VCaP (cell line): ENCODE measurements at regions not wholly inside any gene's neighbourhood (a gene's known extent, or its start where the extent isn't known, plus 50 kb on each side); places are given as distances from the start of the nearest gene placed in this dataset.

Experiments
- H3K27ac ChIP-seq: fragments of 450-650 bp; 2 replicates; pipeline ENCODE4 v1.5.1; 2017
- TF ChIP-seq, protein P1 (sequence below): fragments of 450-650 bp; conservative IDR thresholded peaks from 2 replicates; pipeline ENCODE4 v1.5.1; 2017; ENCODE audit warnings: mild to moderate bottlenecking, moderate library complexity

DNA sequence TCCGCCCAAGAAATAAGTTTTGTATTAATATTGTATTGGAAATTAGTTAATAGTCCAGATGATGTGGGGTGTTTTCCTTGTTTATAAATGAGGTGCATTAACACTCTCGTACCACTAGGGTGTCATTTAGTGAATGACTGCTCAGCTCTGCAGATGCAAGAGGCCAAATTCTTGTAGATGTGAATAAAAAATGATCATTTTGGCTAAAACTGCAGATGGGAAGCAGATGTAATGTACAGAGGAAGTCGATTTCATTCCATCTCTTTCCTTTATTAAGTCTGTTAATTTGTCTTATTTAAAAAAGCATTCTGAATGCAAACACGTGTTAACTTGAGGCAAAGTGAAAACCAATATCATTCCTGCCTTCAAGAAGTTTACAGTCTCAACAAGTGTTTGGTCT, 108.1 kb downstream of the DHX15 start:
- no peak overlapping the region for H3K27ac ChIP-seq
- TF ChIP-seq, protein P1, sequence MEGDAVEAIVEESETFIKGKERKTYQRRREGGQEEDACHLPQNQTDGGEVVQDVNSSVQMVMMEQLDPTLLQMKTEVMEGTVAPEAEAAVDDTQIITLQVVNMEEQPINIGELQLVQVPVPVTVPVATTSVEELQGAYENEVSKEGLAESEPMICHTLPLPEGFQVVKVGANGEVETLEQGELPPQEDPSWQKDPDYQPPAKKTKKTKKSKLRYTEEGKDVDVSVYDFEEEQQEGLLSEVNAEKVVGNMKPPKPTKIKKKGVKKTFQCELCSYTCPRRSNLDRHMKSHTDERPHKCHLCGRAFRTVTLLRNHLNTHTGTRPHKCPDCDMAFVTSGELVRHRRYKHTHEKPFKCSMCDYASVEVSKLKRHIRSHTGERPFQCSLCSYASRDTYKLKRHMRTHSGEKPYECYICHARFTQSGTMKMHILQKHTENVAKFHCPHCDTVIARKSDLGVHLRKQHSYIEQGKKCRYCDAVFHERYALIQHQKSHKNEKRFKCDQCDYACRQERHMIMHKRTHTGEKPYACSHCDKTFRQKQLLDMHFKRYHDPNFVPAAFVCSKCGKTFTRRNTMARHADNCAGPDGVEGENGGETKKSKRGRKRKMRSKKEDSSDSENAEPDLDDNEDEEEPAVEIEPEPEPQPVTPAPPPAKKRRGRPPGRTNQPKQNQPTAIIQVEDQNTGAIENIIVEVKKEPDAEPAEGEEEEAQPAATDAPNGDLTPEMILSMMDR: peak; percentile 64

DNA sequence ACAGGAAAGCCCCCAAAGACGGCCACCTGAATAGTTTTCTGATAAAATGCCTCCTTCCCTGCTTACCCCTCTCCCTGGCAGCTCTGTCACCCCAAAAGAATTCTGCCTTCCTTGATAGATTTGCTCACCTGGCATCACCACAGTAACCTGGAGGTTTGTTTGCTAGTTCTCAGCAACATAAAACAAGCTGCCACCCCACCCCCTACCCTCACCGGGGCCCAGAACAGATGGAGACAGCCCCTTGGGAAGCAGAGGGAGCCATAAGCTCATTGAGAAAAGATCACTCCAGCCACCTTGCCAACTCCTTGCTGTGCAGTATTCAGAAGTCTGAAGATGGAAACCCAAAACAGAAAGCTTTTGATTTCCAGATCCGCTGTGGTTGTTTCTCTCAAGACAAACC, 108.6 kb downstream of the DHX15 start:
- TF ChIP-seq, protein P1: no peak
- H3K27ac ChIP-seq: no peak overlapping the region

DNA sequence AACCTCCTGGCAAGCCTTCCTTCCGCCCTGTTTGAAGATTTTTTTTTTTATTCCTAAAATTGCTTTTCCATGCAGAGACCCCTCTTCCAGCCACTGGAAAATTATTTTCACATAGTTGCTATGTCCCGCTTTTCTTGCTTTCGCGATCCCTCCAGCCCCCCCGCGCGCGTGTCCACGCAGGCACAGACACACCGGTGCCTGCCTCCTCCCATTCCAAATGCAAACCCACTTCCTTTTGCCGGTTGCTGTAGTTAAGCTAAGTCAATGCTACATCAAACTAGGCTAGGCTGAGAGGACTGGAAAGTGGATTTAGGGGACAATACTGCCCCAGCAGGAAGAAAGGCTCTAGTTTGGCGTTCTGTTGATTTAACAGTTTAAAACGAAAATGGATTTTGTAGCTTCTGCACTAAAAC, 111.0 kb downstream of the DHX15 start:
- peak overlapping the region; percentile 48 for H3K27ac ChIP-seq
- TF ChIP-seq, protein P1: peak; percentile 60

DNA sequence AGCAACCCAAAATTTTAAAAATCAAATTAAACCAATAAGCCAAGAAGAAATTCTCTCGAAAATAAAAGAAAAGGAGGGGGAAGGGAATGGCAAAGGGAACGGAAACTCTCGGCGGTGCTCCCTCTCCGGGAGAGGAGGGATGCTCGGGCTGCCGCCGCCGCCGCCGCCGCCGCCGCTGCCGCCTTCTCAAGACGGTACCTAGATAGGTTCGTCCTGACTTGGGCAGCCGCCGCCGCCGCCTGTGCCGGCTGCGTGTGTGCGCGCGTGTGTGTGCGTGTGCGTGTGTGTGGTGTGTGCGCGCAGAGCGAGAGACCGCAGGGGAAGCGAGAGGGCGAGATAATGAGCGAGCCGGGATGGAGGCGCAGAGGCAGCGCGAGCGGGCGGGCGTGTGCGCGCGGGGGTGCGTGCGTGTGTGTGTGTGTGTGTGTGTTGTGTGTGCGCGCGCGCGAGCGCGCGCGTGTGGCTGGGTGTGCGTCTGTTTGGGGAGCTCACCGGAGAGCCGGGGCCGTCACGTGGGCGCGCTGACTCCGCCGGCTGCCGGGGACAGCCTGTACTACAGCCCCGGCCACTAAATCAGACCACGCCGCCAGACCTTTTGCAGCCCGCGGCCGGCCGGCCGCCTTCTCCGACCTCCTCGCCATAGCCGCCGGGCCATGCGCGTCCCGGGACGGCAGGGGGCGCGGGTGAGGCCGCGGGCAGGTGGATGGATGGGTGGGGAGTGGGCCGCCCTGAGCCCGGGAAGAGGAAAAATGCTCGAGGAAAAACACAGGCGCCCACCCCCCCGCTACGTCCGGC, 111.6 kb downstream of the DHX15 start:
- TF ChIP-seq, protein P1: peak; percentile 92
- H3K27ac ChIP-seq: peak overlapping the region; percentile 48

DNA sequence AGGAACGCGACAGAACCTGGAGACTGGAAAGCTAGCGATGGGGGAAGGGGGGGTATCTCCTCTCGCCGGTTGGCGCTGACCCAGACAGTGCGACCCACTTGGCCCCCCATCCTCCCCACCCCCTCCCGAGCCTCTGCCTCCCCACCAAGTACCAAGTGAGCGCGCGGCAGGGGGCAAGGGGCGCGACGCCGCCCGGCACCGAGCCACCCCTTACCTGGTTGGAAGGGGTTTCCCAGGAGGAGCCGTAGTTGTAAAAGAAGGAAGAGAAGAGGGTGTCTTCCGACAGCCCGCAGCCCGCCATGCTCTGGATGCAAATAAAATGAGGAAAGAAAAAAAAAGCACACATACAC, 112.2 kb downstream of the DHX15 start:
- H3K27ac ChIP-seq: peak overlapping the region; percentile 48; the same call in 1 of the 2 replicates
- TF ChIP-seq, protein P1: no peak

DNA sequence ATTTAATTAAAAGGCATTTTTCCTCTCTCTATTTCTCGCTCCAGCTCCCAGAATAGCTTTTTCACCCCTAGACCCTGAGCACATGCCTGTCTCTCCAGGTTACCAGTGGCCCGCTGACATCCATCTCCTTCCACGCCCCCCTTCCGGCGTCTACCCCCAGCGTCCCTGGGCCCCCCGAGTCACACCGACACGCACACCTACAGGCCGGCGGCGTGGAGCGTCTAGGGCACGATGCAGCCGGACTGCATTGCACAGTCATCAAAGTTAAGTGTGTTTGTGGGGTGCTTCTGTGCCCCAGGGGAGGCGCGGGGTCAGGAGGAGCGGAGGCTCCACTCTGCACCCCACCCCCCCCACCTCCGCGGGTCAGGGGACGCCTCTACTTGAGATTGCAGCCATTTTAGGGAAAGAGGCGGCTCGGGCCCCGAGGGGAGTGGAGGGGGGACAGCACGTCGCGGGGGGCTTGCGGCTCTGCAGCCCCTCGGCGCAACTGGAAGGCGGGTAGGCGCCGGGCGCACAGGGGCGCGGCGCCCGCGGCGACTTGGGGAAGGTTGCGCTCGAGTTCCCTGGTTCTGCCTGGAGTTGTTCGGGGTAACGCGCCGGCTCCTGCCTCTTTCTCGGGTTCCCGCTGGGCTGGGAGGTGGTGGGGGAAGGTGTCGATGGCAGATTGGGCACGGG, 112.7 kb downstream of the DHX15 start:
- TF ChIP-seq, protein P1: no peak
- H3K27ac ChIP-seq: no peak overlapping the region

DNA sequence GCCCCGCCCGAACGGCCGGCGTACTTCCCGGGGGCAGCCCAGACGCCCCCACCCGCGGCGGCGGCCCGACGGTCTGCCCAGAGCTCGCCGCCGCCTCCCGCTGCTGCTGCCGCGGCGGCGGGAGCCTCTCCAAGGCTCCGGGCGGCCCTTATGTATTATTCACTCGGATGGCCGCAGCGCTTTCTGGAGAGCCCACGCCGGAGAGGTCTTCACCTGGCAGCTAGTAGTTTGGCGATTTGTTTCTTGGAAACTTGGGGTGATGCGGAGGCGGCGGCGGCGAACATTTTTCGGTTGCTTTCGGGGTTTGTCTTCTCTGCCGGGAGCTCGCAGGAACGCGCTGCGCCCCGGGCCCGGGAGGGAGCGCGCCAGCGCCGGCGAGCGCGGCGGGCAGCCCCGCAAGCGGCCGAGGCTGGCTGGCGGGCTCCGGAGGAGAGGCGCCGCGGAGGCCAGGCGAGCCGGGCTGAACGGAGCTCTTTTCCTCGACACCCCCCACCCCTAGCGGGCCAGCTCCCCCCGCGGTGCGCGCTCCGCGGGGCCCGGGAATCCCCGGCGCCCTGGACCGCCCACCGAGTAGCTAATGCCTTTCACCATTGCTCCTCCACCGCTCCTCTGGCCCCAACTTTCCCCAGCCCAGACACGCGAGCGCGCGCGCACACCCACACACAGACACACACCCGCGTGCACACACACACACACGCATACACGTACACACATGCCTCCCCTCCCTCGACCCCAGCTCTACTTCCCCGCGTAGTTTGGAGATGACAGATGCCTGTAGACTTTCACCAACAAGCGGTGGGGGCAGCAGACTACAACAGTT, 113.5 kb downstream of the DHX15 start:
- TF ChIP-seq, protein P1: no peak
- no peak overlapping the region for H3K27ac ChIP-seq
